Mesenchymal stem cell (in vitro differentiated cells and primary cell): ENCODE measurements at regions not wholly inside any gene's neighbourhood (a gene's known extent, or its start where the extent isn't known, plus 50 kb on each side); places are given as distances from the start of the nearest gene placed in this dataset.

Source experiments
- DNase-seq: peaks from one replicate; pipeline ENCODE4 v3.0.0-alpha.2; 2013
- H2AFZ ChIP-seq: one replicate; pipeline ENCODE4 v1.6.1; 2013; ENCODE audit warnings: low read depth, mild to moderate bottlenecking, control low read depth, inconsistent platforms, low read length, moderate library complexity
- H2AK5ac ChIP-seq: 2 replicates; pipeline ENCODE4 v1.6.1; 2013; ENCODE audit warnings: low read length, moderate library complexity, mild to moderate bottlenecking, inconsistent platforms; ENCODE audit not compliant: severe bottlenecking
- H2BK120ac ChIP-seq: one replicate; pipeline ENCODE4 v1.6.1; 2013; ENCODE audit warnings: low read depth, mild to moderate bottlenecking, inconsistent platforms, low read length, moderate library complexity
- H2BK12ac ChIP-seq, 2 experiments: one replicate each; pipeline ENCODE4 v1.6.1; 2013; ENCODE audit warnings: inconsistent platforms in 2 of 2, low read length in 2 of 2, mild to moderate bottlenecking in 2 of 2, moderate library complexity in 2 of 2, control low read depth in 1 of 2
- H2BK15ac ChIP-seq: one replicate; pipeline ENCODE4 v1.6.1; 2013; ENCODE audit warnings: mild to moderate bottlenecking, low read depth, inconsistent platforms; ENCODE audit not compliant: poor library complexity, severe bottlenecking
- H2BK5ac ChIP-seq: 2 replicates; pipeline ENCODE4 v1.6.1; 2013; ENCODE audit warnings: low read depth, mild to moderate bottlenecking, low read length, control low read depth, inconsistent platforms; ENCODE audit not compliant: poor library complexity, severe bottlenecking
- H3K14ac ChIP-seq, 2 experiments: one replicate each; pipeline ENCODE4 v1.6.1; 2013; ENCODE audit warnings: inconsistent platforms in 2 of 2, low read length in 2 of 2, control low read depth in 1 of 2, mild to moderate bottlenecking in 1 of 2, moderate library complexity in 1 of 2
- H3K18ac ChIP-seq, 2 experiments: one replicate each; pipeline ENCODE4 v1.6.1; 2013; ENCODE audit warnings: inconsistent platforms in 2 of 2, low read length in 2 of 2, control low read depth in 1 of 2, low read depth in 1 of 2, mild to moderate bottlenecking in 1 of 2
- H3K23ac ChIP-seq, 2 experiments: one replicate each; pipeline ENCODE4 v1.6.1; 2013; ENCODE audit warnings: inconsistent platforms in 2 of 2, low read length in 2 of 2, mild to moderate bottlenecking in 2 of 2, moderate library complexity in 2 of 2, control low read depth in 1 of 2
- H3K27ac ChIP-seq: 2 replicates; pipeline ENCODE4 v1.5.1; 2013; ENCODE audit warnings: mild to moderate bottlenecking, moderate library complexity, low read length, control low read depth, inconsistent platforms; ENCODE audit not compliant: poor library complexity, severe bottlenecking
- H3K27me3 ChIP-seq, 2 experiments: 2 replicates each; pipeline versions ENCODE4 v1.6.1 to v1.7.0; 2013; ENCODE audit warnings: low read length in 2 of 2, mild to moderate bottlenecking in 2 of 2, moderate library complexity in 2 of 2, control low read depth in 1 of 2, inconsistent platforms in 1 of 2; ENCODE audit not compliant: control insufficient read depth in 1 of 2, insufficient read depth in 1 of 2
- H3K36me3 ChIP-seq, 2 experiments: 2 replicates each; pipeline versions ENCODE4 v1.6.1 to v1.7.0; 2013; ENCODE audit warnings: low read length in 2 of 2, control low read depth in 1 of 2, inconsistent platforms in 1 of 2, low read depth in 1 of 2, mild to moderate bottlenecking in 1 of 2; ENCODE audit not compliant: insufficient read depth in 2 of 2, control insufficient read depth in 1 of 2
- H3K4ac ChIP-seq, 2 experiments: one replicate each; pipeline ENCODE4 v1.6.1; 2013; ENCODE audit warnings: inconsistent platforms in 2 of 2, low read length in 2 of 2, mild to moderate bottlenecking in 2 of 2, moderate library complexity in 2 of 2, control low read depth in 1 of 2, low read depth in 1 of 2
- H3K4me1 ChIP-seq: 2 replicates; pipeline ENCODE4 v1.6.1; 2013; ENCODE audit warnings: low read depth, low read length, control low read depth; ENCODE audit not compliant: control insufficient read depth, insufficient read depth
- H3K4me2 ChIP-seq: 2 replicates; pipeline ENCODE4 v1.6.1; 2013; ENCODE audit warnings: low read length, mild to moderate bottlenecking, inconsistent platforms; ENCODE audit not compliant: poor library complexity, severe bottlenecking
- H3K4me3 ChIP-seq, 2 experiments: 2 replicates each; pipeline versions ENCODE4 v1.5.1 to v1.7.0; 2013; ENCODE audit warnings: low read length in 2 of 2, mild to moderate bottlenecking in 2 of 2, control low read depth in 1 of 2, low read depth in 1 of 2; ENCODE audit not compliant: insufficient read depth in 1 of 2
- H3K79me1 ChIP-seq: replicated peaks from 2 replicates; pipeline ENCODE4 v1.6.1; 2013; ENCODE audit warnings: mild to moderate bottlenecking, control low read depth, low read length, inconsistent platforms; ENCODE audit not compliant: poor library complexity, severe bottlenecking
- H3K9ac ChIP-seq: 2 replicates; pipeline ENCODE4 v1.7.0; 2013; ENCODE audit warnings: mild to moderate bottlenecking, low read length, moderate library complexity
- H3K9me3 ChIP-seq: 2 replicates; pipeline ENCODE4 v1.7.0; 2013; ENCODE audit warnings: mild to moderate bottlenecking, low read length; ENCODE audit not compliant: control insufficient read depth
- H4K8ac ChIP-seq: one replicate; pipeline ENCODE4 v1.6.1; 2013; ENCODE audit warnings: inconsistent platforms, mild to moderate bottlenecking, low read length, moderate library complexity
- H4K91ac ChIP-seq: one replicate; pipeline ENCODE4 v1.6.1; 2013; ENCODE audit warnings: mild to moderate bottlenecking, low read length, inconsistent platforms
- WGBS: methylation state at CpG from one replicate; pipeline ENCODE4 v1.1.7; 2013; ENCODE audit warnings: mixed read lengths; 5-methylcytosine and 5-hydroxymethylcytosine counted together

- H3K9ac ChIP-seq = no peak overlapping the region
- no peaks in the 10 kb centered on the region for H3K79me1 ChIP-seq
Observed at GRCh38 chr13:111952814-111953213, 114.1 kb upstream of the SOX1 start.

GRCh38 chr13:111953546-111954178 is 113.3 kb upstream of the SOX1 start:
- H3K79me1 ChIP-seq = no peaks in the 10 kb centered on the region
- no peak overlapping the region for H3K27ac ChIP-seq
- peaks cover 26% of the 10 kb centered on the region for H3K9me3 ChIP-seq
- H3K14ac ChIP-seq = no peak overlapping the region
- no peak overlapping the region for H2BK15ac ChIP-seq
- H3K27me3 ChIP-seq = no peaks in the 10 kb centered on the region
- H3K36me3 ChIP-seq = no peaks in the 10 kb centered on the region
- H2AFZ ChIP-seq = no peak overlapping the region
- H4K91ac ChIP-seq = no peak overlapping the region
- H2AK5ac ChIP-seq = no peak overlapping the region
- no peak overlapping the region for H3K4me3 ChIP-seq
- no peak overlapping the region for H3K23ac ChIP-seq
- no peak overlapping the region for H3K4me2 ChIP-seq
- no peak overlapping the region for H3K4ac ChIP-seq
- no peaks in the 10 kb centered on the region for H3K4me1 ChIP-seq
- H2BK5ac ChIP-seq = no peak overlapping the region
- H3K9ac ChIP-seq = no peak overlapping the region
- H2BK12ac ChIP-seq = no peak overlapping the region
- H2BK120ac ChIP-seq = no peak overlapping the region
- no peak overlapping the region for H3K18ac ChIP-seq
- 84% methylated on average over 16 of the region's 16 CpGs for WGBS
- no peak overlapping the region for H4K8ac ChIP-seq
- no peak for DNase-seq

More at GRCh38 chr13:111952814-111953213, 114.1 kb upstream of the SOX1 start:
- no peak overlapping the region for H2BK5ac ChIP-seq
- H2BK120ac ChIP-seq = no peak overlapping the region
- H3K23ac ChIP-seq = no peak overlapping the region
- H2BK12ac ChIP-seq = no peak overlapping the region
- DNase-seq = no peak
- H3K36me3 ChIP-seq = no peaks in the 10 kb centered on the region
- H3K27ac ChIP-seq = no peak overlapping the region
- WGBS = 53% methylated on average over 8 of the region's 8 CpGs
- no peaks in the 10 kb centered on the region for H3K4me1 ChIP-seq
- no peak overlapping the region for H2BK15ac ChIP-seq
- no peak overlapping the region for H3K14ac ChIP-seq
- no peak overlapping the region for H3K4ac ChIP-seq
- no peak overlapping the region for H2AFZ ChIP-seq
- H3K4me3 ChIP-seq = no peak overlapping the region
- no peak overlapping the region for H3K18ac ChIP-seq
- no peak overlapping the region for H4K91ac ChIP-seq
- peaks cover 26% of the 10 kb centered on the region for H3K9me3 ChIP-seq
- H4K8ac ChIP-seq = no peak overlapping the region
- H3K4me2 ChIP-seq = no peak overlapping the region
- no peak overlapping the region for H2AK5ac ChIP-seq
- H3K27me3 ChIP-seq = no peaks in the 10 kb centered on the region

GRCh38 chr13:111954661-111955411 is 112.1 kb upstream of the SOX1 start:
- Histone ChIP-seq H3K36me3 (no peaks in the 10 kb centered on the region), H3K27me3 (no peaks in the 10 kb centered on the region), H3K4me1 (no peaks in the 10 kb centered on the region), H2BK15ac (no peak overlapping the region), H2BK120ac (no peak overlapping the region), H3K4ac (no peak overlapping the region), H3K9me3 (peaks cover 21% of the 10 kb centered on the region), H2BK12ac (no peak overlapping the region), H3K23ac (no peak overlapping the region), H3K18ac (no peak overlapping the region), H4K91ac (no peak overlapping the region), H4K8ac (no peak overlapping the region), H3K4me3 (no peak overlapping the region), H3K14ac (no peak overlapping the region), H3K9ac (no peak overlapping the region), H3K79me1 (no peaks in the 10 kb centered on the region), H3K4me2 (no peak overlapping the region), H2BK5ac (no peak overlapping the region), H3K27ac (no peak overlapping the region), H2AFZ (no peak overlapping the region), H2AK5ac (no peak overlapping the region)
- WGBS = 70% methylated on average over 18 of the region's 18 CpGs
- DNase-seq = peak; percentile 29

GRCh38 chr13:111955412-111956065 is 111.4 kb upstream of the SOX1 start:
- Histone ChIP-seq H3K27me3 (no peaks in the 10 kb centered on the region), H2BK15ac (no peak overlapping the region), H3K36me3 (no peaks in the 10 kb centered on the region), H3K14ac (no peak overlapping the region), H3K18ac (no peak overlapping the region), H4K8ac (no peak overlapping the region), H3K4ac (no peak overlapping the region), H2BK12ac (no peak overlapping the region), H3K4me3 (no peak overlapping the region), H4K91ac (no peak overlapping the region), H3K4me2 (no peak overlapping the region), H2AK5ac (no peak overlapping the region), H3K27ac (no peak overlapping the region), H2BK120ac (no peak overlapping the region), H3K4me1 (no peaks in the 10 kb centered on the region), H3K23ac (no peak overlapping the region), H3K9ac (no peak overlapping the region), H2AFZ (no peak overlapping the region), H3K9me3 (peaks cover 14% of the 10 kb centered on the region), H3K79me1 (no peaks in the 10 kb centered on the region), H2BK5ac (no peak overlapping the region)
- DNase-seq = no peak
- WGBS = 85% methylated on average over 27 of the region's 27 CpGs
